ENCODE measurements at regions not wholly inside any gene's neighbourhood (a gene's known extent, or its start where the extent isn't known, plus 50 kb on each side); places are given as distances from the start of the nearest gene placed in this dataset.

DNA sequence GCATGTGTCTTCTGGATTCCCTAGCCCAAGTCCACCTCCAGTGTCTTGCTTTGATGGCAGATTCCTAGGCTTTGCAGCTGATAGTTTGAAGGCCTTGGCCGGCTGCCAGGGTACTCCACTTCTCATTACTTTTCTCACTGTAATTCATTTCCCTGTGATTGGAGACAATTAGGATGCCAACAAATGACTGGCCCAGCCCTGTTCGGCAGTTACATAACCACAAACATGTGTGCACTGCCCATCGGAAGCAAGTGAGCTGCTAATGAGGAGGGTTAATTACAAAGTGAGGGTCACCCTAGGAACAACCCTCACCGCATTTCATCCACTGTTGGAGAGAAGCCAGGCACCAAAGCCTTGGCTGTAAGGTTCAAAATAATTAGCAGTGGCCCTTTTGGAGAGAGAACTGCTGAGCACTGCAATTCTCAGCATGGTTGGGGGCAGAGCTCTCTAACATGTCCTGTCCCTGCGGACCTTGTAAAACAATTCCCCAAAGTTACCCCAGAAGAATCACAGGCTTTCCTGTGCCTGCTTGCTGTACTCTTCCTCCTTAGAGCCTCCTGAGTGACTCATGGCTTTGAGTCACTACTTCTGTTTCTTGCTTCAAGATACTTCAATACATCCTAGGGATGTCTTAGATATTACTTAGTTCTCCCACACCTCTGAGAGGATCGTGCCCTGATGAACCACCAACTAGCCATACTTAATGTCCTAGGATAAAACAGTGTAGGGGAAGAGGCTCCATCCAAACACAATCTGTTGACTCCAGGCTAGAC lies 109.7 kb upstream of the GALNT18 start:
- Histone ChIP-seq H3K4me1 (no peaks in the 10 kb centered on the region), H3K27me3 (ENCODE audit: insufficient read depth in 3 of 3, low read length in 2 of 3) (no peaks in the 10 kb centered on the region), H3K4me3 (no peak overlapping the region), H3K36me3 (ENCODE audit: insufficient read depth in 1 of 2, low read depth in 1 of 2) (no peaks in the 10 kb centered on the region), H3K9me3 (no peaks in the 10 kb centered on the region), H3K27ac (no peak overlapping the region)
- WGBS, 3 donors: 52 to 61% (median 54%) methylated on average over 6 of the region's 6 CpGs
- intact Hi-C loops (cut with DNase I): no loop called here
- DNase-seq (no peak), ATAC-seq (no peak)
- TF ChIP-seq, protein P1, sequence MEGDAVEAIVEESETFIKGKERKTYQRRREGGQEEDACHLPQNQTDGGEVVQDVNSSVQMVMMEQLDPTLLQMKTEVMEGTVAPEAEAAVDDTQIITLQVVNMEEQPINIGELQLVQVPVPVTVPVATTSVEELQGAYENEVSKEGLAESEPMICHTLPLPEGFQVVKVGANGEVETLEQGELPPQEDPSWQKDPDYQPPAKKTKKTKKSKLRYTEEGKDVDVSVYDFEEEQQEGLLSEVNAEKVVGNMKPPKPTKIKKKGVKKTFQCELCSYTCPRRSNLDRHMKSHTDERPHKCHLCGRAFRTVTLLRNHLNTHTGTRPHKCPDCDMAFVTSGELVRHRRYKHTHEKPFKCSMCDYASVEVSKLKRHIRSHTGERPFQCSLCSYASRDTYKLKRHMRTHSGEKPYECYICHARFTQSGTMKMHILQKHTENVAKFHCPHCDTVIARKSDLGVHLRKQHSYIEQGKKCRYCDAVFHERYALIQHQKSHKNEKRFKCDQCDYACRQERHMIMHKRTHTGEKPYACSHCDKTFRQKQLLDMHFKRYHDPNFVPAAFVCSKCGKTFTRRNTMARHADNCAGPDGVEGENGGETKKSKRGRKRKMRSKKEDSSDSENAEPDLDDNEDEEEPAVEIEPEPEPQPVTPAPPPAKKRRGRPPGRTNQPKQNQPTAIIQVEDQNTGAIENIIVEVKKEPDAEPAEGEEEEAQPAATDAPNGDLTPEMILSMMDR (IDR thresholded peaks at IDR 0.05): no peak

DNA sequence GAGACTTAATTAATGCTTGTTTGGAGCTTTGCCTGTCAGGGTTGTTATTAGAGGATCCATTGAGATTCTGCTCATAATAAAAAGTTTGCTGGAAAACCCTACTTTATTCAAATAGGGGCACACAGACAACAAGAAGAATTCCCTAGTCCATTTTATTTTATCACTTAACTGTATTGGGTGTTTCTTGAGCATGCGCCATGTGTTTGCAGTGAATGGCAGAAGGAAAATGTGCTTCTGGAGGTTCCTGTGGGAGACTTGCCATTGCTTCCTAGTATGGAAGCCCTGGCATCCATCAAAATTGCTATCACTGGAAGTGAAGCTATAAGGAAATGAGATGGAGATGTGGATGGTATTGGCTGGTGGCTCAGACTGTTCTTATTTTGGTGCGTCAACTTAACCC lies 106.6 kb upstream of the GALNT18 start:
- Histone ChIP-seq H3K27ac (no peak overlapping the region), H3K4me1 (no peaks in the 10 kb centered on the region), H3K36me3 (ENCODE audit: insufficient read depth in 1 of 2, low read depth in 1 of 2) (no peaks in the 10 kb centered on the region), H3K9me3 (no peaks in the 10 kb centered on the region), H3K27me3 (ENCODE audit: insufficient read depth in 3 of 3, low read length in 2 of 3) (no peaks in the 10 kb centered on the region), H3K4me3 (no peak overlapping the region)
- intact Hi-C loops (cut with DNase I): no loop called here
- ATAC-seq (no peak), DNase-seq (no peak)
- TF ChIP-seq, protein P1 (IDR thresholded peaks at IDR 0.05): no peak
- 92 to 97% (median 96%) methylated on average over 2 of the region's 2 CpGs for WGBS, 3 donors

DNA sequence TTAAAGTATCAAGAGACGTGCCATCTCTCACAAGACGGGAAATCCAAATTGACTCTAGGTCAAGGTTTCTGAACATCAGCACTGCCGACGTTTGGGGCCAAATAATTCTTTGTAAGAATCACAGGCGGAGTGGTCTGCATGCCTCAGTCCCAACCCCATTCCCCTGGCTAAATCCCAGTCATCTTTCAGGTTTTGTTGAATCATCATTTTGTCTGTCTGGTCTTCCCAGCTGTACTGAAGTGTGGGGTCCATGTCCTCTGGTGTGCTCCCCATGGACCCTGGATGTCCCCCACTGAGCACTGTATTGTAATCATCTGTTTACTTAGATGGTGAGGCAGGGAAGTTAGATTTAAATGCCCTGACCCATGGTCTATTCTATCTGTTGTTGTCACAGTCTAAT lies 103.6 kb upstream of the GALNT18 start:
- Histone ChIP-seq H3K4me3 (no peak overlapping the region), H3K27ac (no peak overlapping the region), H3K4me1 (no peaks in the 10 kb centered on the region), H3K9me3 (peaks cover 8% of the 10 kb centered on the region), H3K36me3 (ENCODE audit: insufficient read depth in 1 of 2, low read depth in 1 of 2) (no peaks in the 10 kb centered on the region), H3K27me3 (ENCODE audit: insufficient read depth in 3 of 3, low read length in 2 of 3) (no peaks in the 10 kb centered on the region)
- intact Hi-C loops (cut with DNase I): no loop called here
- 85 to 88% (median 87%) methylated on average over 5 of the region's 5 CpGs for WGBS, 3 donors
- ATAC-seq: no peak
- DNase-seq: no peak
- TF ChIP-seq, protein P1 (IDR thresholded peaks at IDR 0.05): no peak

DNA sequence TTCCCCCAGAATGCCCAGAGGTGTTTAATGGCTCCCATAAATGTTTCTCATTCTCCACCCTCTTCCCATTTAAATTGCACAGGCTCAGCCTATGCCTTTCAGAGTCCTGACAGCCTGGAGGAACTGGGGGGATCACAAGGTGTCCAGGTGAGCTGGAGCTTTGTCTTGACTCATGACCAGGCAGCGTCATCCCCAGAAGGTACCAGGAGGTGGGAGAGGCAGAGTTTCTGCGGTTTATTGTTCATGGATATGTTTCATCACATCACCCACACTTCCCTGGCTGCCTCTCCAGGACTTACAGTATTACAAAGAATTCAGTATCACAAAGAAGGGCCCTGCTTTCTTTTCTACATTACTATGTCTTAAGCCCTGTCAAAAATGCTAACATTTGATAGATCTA lies 103.2 kb upstream of the GALNT18 start:
- TF ChIP-seq, protein P1 (IDR thresholded peaks at IDR 0.05): no peak
- intact Hi-C loops (cut with DNase I): no loop called here

DNA sequence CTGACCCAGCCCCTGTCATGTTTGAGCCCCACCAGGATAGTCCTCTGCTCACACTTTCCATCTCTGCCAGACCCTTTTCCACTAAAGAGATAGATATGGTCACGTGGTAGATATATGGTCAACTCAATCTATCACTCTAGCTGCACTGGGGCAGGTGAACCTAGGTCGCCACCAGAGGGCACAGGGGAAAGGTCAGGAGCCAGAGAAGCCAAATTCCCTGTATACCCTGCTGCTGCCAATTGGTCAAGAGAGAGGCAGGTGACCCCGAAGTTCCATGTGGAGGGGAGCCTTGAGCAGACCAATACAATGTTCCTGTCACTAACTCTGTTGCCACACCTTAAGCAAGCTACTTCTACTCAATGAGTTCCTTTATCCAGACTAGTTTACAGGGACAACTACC lies 101.1 kb upstream of the GALNT18 start:
- TF ChIP-seq, protein P1 (IDR thresholded peaks at IDR 0.05): no peak
- H3K27ac ChIP-seq: no peak overlapping the region
- no peak for DNase-seq
- ATAC-seq: no peak
- no peak overlapping the region for H3K4me3 ChIP-seq
- H3K36me3 ChIP-seq (ENCODE audit: insufficient read depth in 1 of 2, low read depth in 1 of 2): no peaks in the 10 kb centered on the region
- H3K9me3 ChIP-seq: peaks cover 11% of the 10 kb centered on the region
- H3K27me3 ChIP-seq (ENCODE audit: insufficient read depth in 3 of 3, low read length in 2 of 3): no peaks in the 10 kb centered on the region
- intact Hi-C loops (cut with DNase I): no loop called here
- WGBS, 3 donors: 80 to 84% (median 80%) methylated on average over 3 of the region's 3 CpGs
- H3K4me1 ChIP-seq: no peaks in the 10 kb centered on the region

More for the DNA sequence above, 103.2 kb upstream of the GALNT18 start:
- DNase-seq: no peak
- Histone ChIP-seq H3K9me3 (peaks cover 11% of the 10 kb centered on the region), H3K27ac (no peak overlapping the region), H3K4me3 (no peak overlapping the region), H3K36me3 (ENCODE audit: insufficient read depth in 1 of 2, low read depth in 1 of 2) (no peaks in the 10 kb centered on the region), H3K27me3 (ENCODE audit: insufficient read depth in 3 of 3, low read length in 2 of 3) (no peaks in the 10 kb centered on the region), H3K4me1 (no peaks in the 10 kb centered on the region)
- ATAC-seq: no peak
- WGBS, 3 donors: 87 to 93% (median 89%) methylated on average over 2 of the region's 2 CpGs
